CD4-positive, alpha-beta memory T cell (primary cell): ENCODE measurements at regions not wholly inside any gene's neighbourhood (a gene's known extent, or its start where the extent isn't known, plus 50 kb on each side); places are given as distances from the start of the nearest gene placed in this dataset.
A peak's percentile ranks its signal among the peaks of the same experiment; 100 is the strongest.

Source experiments
- CTCF ChIA-PET: fragments of 350-600 bp; sonication (Branson Sonifier 250); formaldehyde crosslinking; loops from one replicate; lab custom pipeline; 2021; ENCODE audit warnings: inconsistent platforms; ENCODE audit not compliant: partially characterized antibody; lab: Charles Lee
- POLR2A ChIA-PET: fragments of 350-600 bp; sonication (Branson Sonifier 250); formaldehyde crosslinking; loops from one replicate; lab custom pipeline; 2021; ENCODE audit not compliant: partially characterized antibody; lab: Charles Lee
- DNase-seq, 5 donors: peaks; one replicate each; pipeline versions ENCODE4 v3.0.0 to v3.0.0-alpha.2; 2020 to 2022; ENCODE audit warnings: mixed read lengths in 1 of 5
- H3K27ac ChIP-seq: one replicate; pipeline ENCODE4 v1.7.0; 2013; ENCODE audit warnings: low read depth, low read length
- H3K27me3 ChIP-seq: 2 replicates; pipeline ENCODE4 v1.7.0; 2013; ENCODE audit warnings: mild to moderate bottlenecking, low read length, moderate library complexity; ENCODE audit not compliant: insufficient read depth
- H3K36me3 ChIP-seq: 2 replicates; pipeline ENCODE4 v1.7.0; 2013; ENCODE audit warnings: mild to moderate bottlenecking, low read length, moderate library complexity; ENCODE audit not compliant: insufficient read depth
- H3K4me1 ChIP-seq: 2 replicates; pipeline ENCODE4 v1.7.0; 2013; ENCODE audit warnings: mild to moderate bottlenecking, low read length, moderate library complexity; ENCODE audit not compliant: insufficient read depth
- H3K4me3 ChIP-seq, 2 donors: one replicate each; pipeline ENCODE4 v1.7.0; 2013; ENCODE audit warnings: low read length in 2 of 2, mild to moderate bottlenecking in 1 of 2
- H3K9me3 ChIP-seq, 2 donors: one replicate each; pipeline ENCODE4 v1.7.0; 2013; ENCODE audit warnings: low read length in 2 of 2, control low read depth in 1 of 2; ENCODE audit not compliant: control insufficient read depth in 1 of 2
- H3K27ac Mint-ChIP-seq, 7 donors: one replicate each; pipeline ENCODE4 v1.8.0; 2020 to 2021; ENCODE audit warnings: mixed read lengths in 7 of 7, mild to moderate bottlenecking in 6 of 7, inconsistent platforms in 3 of 7, moderate library complexity in 3 of 7
- H3K27me3 Mint-ChIP-seq, 2 donors: one replicate each; pipeline ENCODE4 v1.8.0; 2020 to 2021; ENCODE audit warnings: mixed read lengths in 2 of 2
- H3K36me3 Mint-ChIP-seq, 2 donors: one replicate each; pipeline ENCODE4 v1.8.0; 2020 to 2021; ENCODE audit warnings: mixed read lengths in 2 of 2, inconsistent platforms in 1 of 2, mild to moderate bottlenecking in 1 of 2
- H3K4me1 Mint-ChIP-seq, 4 donors: one replicate each; pipeline ENCODE4 v1.8.0; 2020 to 2021; ENCODE audit warnings: mixed read lengths in 4 of 4, mild to moderate bottlenecking in 1 of 4
- H3K4me3 Mint-ChIP-seq, 8 donors: one replicate each; pipeline ENCODE4 v1.8.0; 2020 to 2021; ENCODE audit warnings: mixed read lengths in 8 of 8, mild to moderate bottlenecking in 7 of 8, moderate library complexity in 6 of 8, inconsistent platforms in 3 of 8
- H3K9me3 Mint-ChIP-seq, 8 donors: one replicate each; pipeline ENCODE4 v1.8.0; 2020 to 2021; ENCODE audit warnings: mixed read lengths in 8 of 8, mild to moderate bottlenecking in 5 of 8, inconsistent platforms in 3 of 8, moderate library complexity in 1 of 8
- intact Hi-C: fragments of 100-400 bp; cut with micrococcal nuclease; formaldehyde crosslinking; loops from one replicate; pipeline ENCODE4 v1.15.1; 2023

- Histone ChIP-seq H3K4me1 (no peaks in the 10 kb centered on the region), H3K27ac (no peak overlapping the region), H3K4me3 (no peak overlapping the region), H3K9me3 (no peaks in the 10 kb centered on the region), H3K36me3 (no peaks in the 10 kb centered on the region), H3K27me3 (no peaks in the 10 kb centered on the region)
- Mint-ChIP-seq H3K9me3 (no peaks in the 10 kb centered on the region), H3K36me3 (no peaks in the 10 kb centered on the region), H3K4me1 (peaks cover 0 to 6% (median 5%) of the 10 kb centered on the region in 4 donors), H3K27me3 (peaks cover 16 to 22% of the 10 kb centered on the region in 2 donors), H3K4me3 (no peak overlapping the region), H3K27ac (no peak overlapping the region)
- no peak for DNase-seq
- POLR2A ChIA-PET, result no interaction called here
- intact Hi-C loops, result no loop called here
- CTCF ChIA-PET, result no interaction called here
These were observed 164.9 kb downstream of the PHETA1 start for GRCh38 chr12:111203969-111204368.

DNA sequence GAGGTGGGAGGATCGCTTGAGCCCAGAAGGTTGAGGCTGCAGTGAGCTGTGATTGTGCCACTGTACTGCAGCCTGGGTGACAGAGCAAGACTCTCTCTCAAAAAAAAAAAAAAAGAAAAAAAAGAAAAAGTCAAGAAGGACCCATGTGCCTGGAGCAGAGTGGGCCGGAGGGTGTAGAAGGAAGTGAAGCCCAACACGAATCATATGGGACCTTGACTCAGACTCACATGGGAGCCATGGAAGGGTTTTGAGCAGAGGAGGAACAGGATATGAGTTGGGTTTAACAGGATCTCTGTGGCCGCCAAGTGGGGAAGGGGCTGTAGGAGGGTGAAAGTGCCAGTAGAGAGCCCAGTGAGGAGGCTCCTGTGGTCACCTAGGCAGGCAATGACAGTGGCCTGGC is 165.4 kb downstream of the PHETA1 start:
- no peaks in the 10 kb centered on the region for H3K4me1 ChIP-seq
- POLR2A ChIA-PET, result no interaction called here
- no peak overlapping the region for H3K27ac ChIP-seq
- intact Hi-C loops, result no loop called here
- no peaks in the 10 kb centered on the region for H3K36me3 ChIP-seq
- Mint-ChIP-seq H3K27ac (no peak overlapping the region), H3K27me3 (peaks cover 17 to 22% of the 10 kb centered on the region in 2 donors), H3K4me3 (no peak overlapping the region), H3K9me3 (no peaks in the 10 kb centered on the region), H3K4me1 (peaks cover 0 to 6% (median 5%) of the 10 kb centered on the region in 4 donors), H3K36me3 (no peaks in the 10 kb centered on the region)
- no peaks in the 10 kb centered on the region for H3K27me3 ChIP-seq
- CTCF ChIA-PET, result no interaction called here
- H3K4me3 ChIP-seq, result no peak overlapping the region
- DNase-seq, result no peak
- no peaks in the 10 kb centered on the region for H3K9me3 ChIP-seq

GRCh38 chr12:111202237-111202915 is 166.5 kb downstream of the PHETA1 start:
- no peaks in the 10 kb centered on the region for H3K9me3 ChIP-seq
- no peaks in the 10 kb centered on the region for H3K27me3 ChIP-seq
- Mint-ChIP-seq H3K36me3 (no peaks in the 10 kb centered on the region), H3K27me3 (peaks cover 15 to 20% of the 10 kb centered on the region in 2 donors), H3K4me3 (peak overlapping the region in 3 of 8 donors; percentile 11 to 44 (median 22)), H3K27ac (no peak overlapping the region), H3K4me1 (peaks cover 0 to 6% (median 5%) of the 10 kb centered on the region in 4 donors), H3K9me3 (no peaks in the 10 kb centered on the region)
- H3K36me3 ChIP-seq, result no peaks in the 10 kb centered on the region
- DNase-seq, result no peak
- H3K4me3 ChIP-seq, result no peak overlapping the region
- ChIA-PET CTCF (no interaction called here), POLR2A (no interaction called here)
- no peaks in the 10 kb centered on the region for H3K4me1 ChIP-seq
- no peak overlapping the region for H3K27ac ChIP-seq
- intact Hi-C loops, result no loop called here

GRCh38 chr12:111201495-111202236 is 167.2 kb downstream of the PHETA1 start:
- H3K4me3 Mint-ChIP-seq, result peak overlapping the region in 1 of 8 donors; percentile 24
- H3K27me3 Mint-ChIP-seq, result peaks cover 16 to 23% of the 10 kb centered on the region in 2 donors
- no peaks in the 10 kb centered on the region for H3K36me3 ChIP-seq
- ChIA-PET CTCF (no interaction called here), POLR2A (no interaction called here)
- H3K27ac Mint-ChIP-seq, result no peak overlapping the region
- H3K9me3 Mint-ChIP-seq, result no peaks in the 10 kb centered on the region
- no peaks in the 10 kb centered on the region for H3K27me3 ChIP-seq
- H3K9me3 ChIP-seq, result no peaks in the 10 kb centered on the region
- no peak overlapping the region for H3K27ac ChIP-seq
- intact Hi-C loops, result no loop called here
- no peaks in the 10 kb centered on the region for H3K4me1 ChIP-seq
- H3K36me3 Mint-ChIP-seq, result no peaks in the 10 kb centered on the region
- H3K4me1 Mint-ChIP-seq, result peaks cover 0 to 6% (median 5%) of the 10 kb centered on the region in 4 donors
- no peak overlapping the region for H3K4me3 ChIP-seq
- DNase-seq, result no peak

DNA sequence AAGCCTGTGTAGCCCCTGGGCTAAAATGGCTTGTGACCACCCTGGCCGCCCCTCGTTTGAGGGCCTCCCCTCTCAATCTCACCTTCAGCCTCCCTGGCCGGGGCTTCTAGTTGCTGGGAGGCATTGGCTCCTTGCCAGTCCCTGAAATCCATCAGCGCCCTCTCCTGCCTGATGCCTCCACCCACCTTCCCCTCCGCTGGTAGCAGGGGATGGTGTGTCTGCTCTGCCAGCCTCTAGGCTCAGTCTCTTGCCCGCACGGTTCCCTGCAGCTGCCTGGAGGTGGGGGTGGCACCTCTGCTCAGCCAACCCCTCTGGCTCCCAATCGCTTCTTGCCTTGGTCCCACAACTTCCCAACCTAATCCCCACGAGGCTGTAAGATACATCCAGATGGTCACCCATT is 167.9 kb downstream of the PHETA1 start:
- ChIA-PET CTCF (no interaction called here), POLR2A (no interaction called here)
- DNase-seq, result no peak
- H3K36me3 ChIP-seq, result no peaks in the 10 kb centered on the region
- intact Hi-C loops, result no loop called here
- Mint-ChIP-seq H3K4me3 (peak overlapping the region in 2 of 8 donors; percentile 24 to 52), H3K36me3 (no peaks in the 10 kb centered on the region), H3K9me3 (no peaks in the 10 kb centered on the region), H3K27ac (no peak overlapping the region), H3K27me3 (peaks cover 18 to 25% of the 10 kb centered on the region in 2 donors), H3K4me1 (peaks cover 0 to 6% (median 5%) of the 10 kb centered on the region in 4 donors)
- H3K4me1 ChIP-seq, result no peaks in the 10 kb centered on the region
- H3K9me3 ChIP-seq, result no peaks in the 10 kb centered on the region
- H3K27ac ChIP-seq, result no peak overlapping the region
- no peaks in the 10 kb centered on the region for H3K27me3 ChIP-seq
- H3K4me3 ChIP-seq, result no peak overlapping the region

DNA sequence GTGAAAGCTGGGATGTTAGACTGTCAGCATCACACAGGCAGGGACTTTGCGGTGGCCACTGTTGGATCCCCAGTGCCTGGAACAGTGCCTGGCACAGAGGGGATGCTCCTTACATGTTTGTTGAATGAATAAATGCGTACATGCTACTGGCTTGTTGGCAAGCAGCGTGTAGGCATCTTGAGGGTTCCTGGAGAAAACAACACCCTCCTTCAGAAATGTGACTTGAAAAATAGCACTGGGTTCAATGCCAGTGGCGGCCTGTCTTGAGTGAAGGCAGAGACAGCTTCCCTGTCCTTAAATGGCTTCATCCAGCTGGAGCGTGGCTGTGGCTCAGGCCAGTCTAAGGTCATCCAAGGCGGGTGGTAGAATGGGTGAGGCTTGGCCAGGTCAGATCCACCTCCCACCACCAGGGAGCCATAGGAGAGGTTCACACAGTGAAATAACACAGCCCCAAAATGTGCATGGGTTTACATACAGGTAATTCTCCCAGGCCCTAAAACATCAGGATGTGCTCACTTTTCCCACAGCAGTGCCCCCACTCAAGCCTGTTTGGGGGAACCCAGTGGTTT is 171.4 kb downstream of the PHETA1 start:
- Histone ChIP-seq H3K27ac (no peak overlapping the region), H3K9me3 (no peaks in the 10 kb centered on the region), H3K4me3 (no peak overlapping the region), H3K4me1 (no peaks in the 10 kb centered on the region), H3K36me3 (no peaks in the 10 kb centered on the region), H3K27me3 (no peaks in the 10 kb centered on the region)
- ChIA-PET CTCF (no interaction called here), POLR2A (no interaction called here)
- H3K27ac Mint-ChIP-seq, result no peak overlapping the region
- DNase-seq, result no peak
- H3K36me3 Mint-ChIP-seq, result no peaks in the 10 kb centered on the region
- H3K4me1 Mint-ChIP-seq, result peaks cover 0 to 4% (median 2%) of the 10 kb centered on the region in 4 donors
- H3K4me3 Mint-ChIP-seq, result no peak overlapping the region
- H3K9me3 Mint-ChIP-seq, result no peaks in the 10 kb centered on the region
- peaks cover 20 to 26% of the 10 kb centered on the region in 2 donors for H3K27me3 Mint-ChIP-seq
- intact Hi-C loops, result no loop called here

DNA sequence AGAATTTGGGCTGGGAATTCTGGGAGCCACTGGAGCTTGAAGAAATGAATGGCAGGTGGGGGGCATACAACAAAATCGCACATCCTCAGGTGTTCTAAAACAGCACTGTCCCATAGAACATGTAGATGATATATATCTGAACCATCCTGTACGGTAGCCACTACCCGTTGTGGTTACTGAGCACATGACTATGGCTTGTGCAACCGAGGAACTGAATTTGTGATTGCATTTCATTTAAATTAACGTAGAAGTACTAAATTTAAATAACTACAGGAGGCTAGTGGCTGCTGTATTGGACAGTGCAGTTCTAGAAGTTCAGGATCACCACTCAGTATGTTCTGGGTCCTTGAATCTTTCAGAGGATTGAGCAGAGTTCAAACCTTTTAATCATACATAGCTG is 172.4 kb downstream of the PHETA1 start:
- Histone ChIP-seq H3K27ac (no peak overlapping the region), H3K9me3 (no peaks in the 10 kb centered on the region), H3K27me3 (no peaks in the 10 kb centered on the region), H3K36me3 (no peaks in the 10 kb centered on the region), H3K4me3 (no peak overlapping the region), H3K4me1 (no peaks in the 10 kb centered on the region)
- peaks cover 22 to 26% of the 10 kb centered on the region in 2 donors for H3K27me3 Mint-ChIP-seq
- no peak overlapping the region for H3K4me3 Mint-ChIP-seq
- ChIA-PET CTCF (no interaction called here), POLR2A (no interaction called here)
- no peaks in the 10 kb centered on the region for H3K9me3 Mint-ChIP-seq
- H3K27ac Mint-ChIP-seq, result no peak overlapping the region
- H3K36me3 Mint-ChIP-seq, result no peaks in the 10 kb centered on the region
- DNase-seq, result no peak
- intact Hi-C loops, result no loop called here
- H3K4me1 Mint-ChIP-seq, result peaks cover 0 to 2% (median 0%) of the 10 kb centered on the region in 4 donors
